Naive thymus-derived CD4-positive, alpha-beta T cell (primary cell): ENCODE measurements at regions not wholly inside any gene's neighbourhood (a gene's known extent, or its start where the extent isn't known, plus 50 kb on each side); places are given as distances from the start of the nearest gene placed in this dataset.
"Not testable (repeated sequence)": the region's sequence is repeated elsewhere in the genome, so short reads cannot be mapped to it uniquely, and the experiment has no call there.

Source experiments
- ATAC-seq: fragments of 150-1000 bp; cut with Tn5 transposase; 2 replicates; pipeline ENCODE4 v1.10.0; 2021; ENCODE audit warnings: mild to moderate bottlenecking, moderate library complexity
- CTCF ChIA-PET: fragments of 350-600 bp; sonication (Branson Sonifier 250); formaldehyde crosslinking; loops from one replicate; lab custom pipeline; 2021; ENCODE audit warnings: antibody characterized with exemption; lab: Charles Lee
- POLR2A ChIA-PET: fragments of 350-600 bp; sonication (Branson Sonifier 250); formaldehyde crosslinking; loops from one replicate; lab custom pipeline; 2021; ENCODE audit warnings: antibody characterized with exemption, inconsistent platforms; lab: Charles Lee
- DNase-seq, 9 donors: peaks; one replicate each; pipeline versions ENCODE4 v3.0.0 to v3.0.0-alpha.2; 2020 to 2022; ENCODE audit warnings: mixed read lengths in 1 of 9
- H3K27ac ChIP-seq: one replicate; pipeline ENCODE4 v1.7.0; 2013; ENCODE audit warnings: mild to moderate bottlenecking, low read depth, low read length, moderate library complexity
- H3K27me3 ChIP-seq, 2 donors: one replicate each; pipeline ENCODE4 v1.7.0; 2013; ENCODE audit warnings: low read length in 2 of 2, mild to moderate bottlenecking in 2 of 2, moderate library complexity in 2 of 2; ENCODE audit not compliant: control insufficient read depth in 2 of 2, insufficient read depth in 2 of 2
- H3K36me3 ChIP-seq, 3 experiments: 1 replicate in 2 of 3; 2 replicates in 1 of 3; pipeline ENCODE4 v1.7.0; 2013; ENCODE audit warnings: low read length in 3 of 3, mild to moderate bottlenecking in 3 of 3, moderate library complexity in 1 of 3; ENCODE audit not compliant: insufficient read depth in 3 of 3, control insufficient read depth in 2 of 3
- H3K4me1 ChIP-seq, 2 donors: one replicate each; pipeline ENCODE4 v1.7.0; 2013; ENCODE audit warnings: low read length in 2 of 2, mild to moderate bottlenecking in 2 of 2, moderate library complexity in 1 of 2; ENCODE audit not compliant: control insufficient read depth in 2 of 2, insufficient read depth in 2 of 2
- H3K4me3 ChIP-seq: 2 replicates; pipeline ENCODE4 v1.7.0; 2013; ENCODE audit warnings: mild to moderate bottlenecking, low read length
- H3K9me3 ChIP-seq, 3 experiments: 1 replicate in 2 of 3; 2 replicates in 1 of 3; pipeline ENCODE4 v1.7.0; 2013; ENCODE audit warnings: low read length in 3 of 3; ENCODE audit not compliant: control insufficient read depth in 2 of 3
- H3K27ac Mint-ChIP-seq, 9 donors: one replicate each; pipeline ENCODE4 v1.8.0; 2020 to 2022; ENCODE audit warnings: mixed read lengths in 9 of 9, mild to moderate bottlenecking in 8 of 9, moderate library complexity in 5 of 9, inconsistent platforms in 2 of 9
- H3K27me3 Mint-ChIP-seq, 5 donors: one replicate each; pipeline ENCODE4 v1.8.0; 2021 to 2022; ENCODE audit warnings: mixed read lengths in 5 of 5, mild to moderate bottlenecking in 1 of 5
- H3K36me3 Mint-ChIP-seq, 5 donors: one replicate each; pipeline ENCODE4 v1.8.0; 2020 to 2022; ENCODE audit warnings: mixed read lengths in 5 of 5, mild to moderate bottlenecking in 3 of 5, inconsistent platforms in 1 of 5
- H3K4me1 Mint-ChIP-seq, 7 donors: one replicate each; pipeline ENCODE4 v1.8.0; 2020 to 2022; ENCODE audit warnings: mixed read lengths in 7 of 7, mild to moderate bottlenecking in 3 of 7, inconsistent platforms in 1 of 7
- H3K4me3 Mint-ChIP-seq, 10 donors: one replicate each; pipeline ENCODE4 v1.8.0; 2020 to 2022; ENCODE audit warnings: mild to moderate bottlenecking in 10 of 10, mixed read lengths in 10 of 10, moderate library complexity in 6 of 10, inconsistent platforms in 2 of 10
- H3K9me3 Mint-ChIP-seq, 11 donors: one replicate each; pipeline ENCODE4 v1.8.0; 2020 to 2022; ENCODE audit warnings: mixed read lengths in 11 of 11, mild to moderate bottlenecking in 4 of 11, inconsistent platforms in 1 of 11, moderate library complexity in 1 of 11
- intact Hi-C, 2 donors: fragments of 100-400 bp; cut with micrococcal nuclease; formaldehyde crosslinking; loops; one replicate each; pipeline ENCODE4 v1.15.1; 2023

DNA sequence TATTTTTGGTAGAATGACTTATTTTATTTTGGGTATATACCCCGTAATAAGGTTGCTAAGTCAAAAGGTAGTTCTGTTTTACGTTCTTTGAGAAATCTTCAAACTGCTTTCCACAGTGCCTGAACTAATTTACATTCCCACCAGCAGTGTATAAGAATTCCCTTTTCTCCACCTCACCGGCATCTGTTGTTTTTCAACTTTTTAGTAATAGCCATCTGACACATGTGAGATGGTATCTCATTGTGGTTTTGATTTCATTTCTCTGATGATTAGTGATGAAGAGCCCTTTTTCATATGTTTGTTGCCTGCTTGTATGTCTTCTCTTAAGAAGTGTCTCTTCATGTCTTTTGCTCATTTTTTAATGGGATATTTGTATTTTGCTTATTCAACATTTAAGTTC lies 215.2 kb upstream of the TFPI start:
- H3K4me3 ChIP-seq, result no peak overlapping the region
- H3K27me3 Mint-ChIP-seq, result no peaks in the 10 kb centered on the region
- H3K36me3 ChIP-seq, result no peaks in the 10 kb centered on the region
- ChIA-PET POLR2A (no interaction called here), CTCF (no interaction called here)
- H3K4me1 Mint-ChIP-seq, result no peaks in the 10 kb centered on the region
- DNase-seq (no peak), ATAC-seq (no peak)
- H3K9me3 Mint-ChIP-seq, result peaks cover 0 to 5% (median 0%) of the 10 kb centered on the region in 11 donors
- intact Hi-C loops, result no loop called here
- no peak overlapping the region for H3K4me3 Mint-ChIP-seq
- no peak overlapping the region for H3K27ac Mint-ChIP-seq
- no peak overlapping the region for H3K27ac ChIP-seq
- no peaks in the 10 kb centered on the region for H3K27me3 ChIP-seq
- no peaks in the 10 kb centered on the region for H3K4me1 ChIP-seq
- H3K36me3 Mint-ChIP-seq, result no peaks in the 10 kb centered on the region
- H3K9me3 ChIP-seq, result no peaks in the 10 kb centered on the region

DNA sequence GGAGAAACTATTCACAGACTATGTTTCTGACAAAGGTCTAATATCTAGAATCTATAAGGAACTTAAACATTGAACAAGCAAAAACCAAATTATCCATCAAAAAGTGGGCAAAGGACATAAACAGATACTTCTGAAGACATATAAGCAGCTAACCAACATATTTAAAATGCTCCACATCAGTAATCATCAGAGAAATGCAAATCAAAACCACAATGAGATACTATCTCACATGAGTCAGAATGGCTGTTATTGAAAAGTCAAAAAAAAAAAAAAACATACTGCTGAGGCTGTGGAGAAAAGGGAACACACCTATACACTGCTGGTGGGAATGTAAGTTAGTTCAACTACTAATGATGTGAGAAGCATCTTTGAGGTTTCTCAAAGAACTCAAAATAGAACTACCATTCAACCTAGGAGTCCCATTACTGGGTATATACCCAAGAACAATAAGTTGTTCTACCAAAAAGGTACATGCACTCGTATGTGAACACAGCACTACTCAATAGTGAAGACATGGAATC lies 220.4 kb upstream of the TFPI start:
- no peak overlapping the region for H3K4me3 Mint-ChIP-seq
- no peak for ATAC-seq
- CTCF ChIA-PET, result no interaction called here

GRCh38 chr2:187775196-187775595 lies 221.0 kb upstream of the TFPI start:
- Mint-ChIP-seq H3K36me3 (no peaks in the 10 kb centered on the region), H3K4me3 (no peak overlapping the region), H3K9me3 (peaks cover 0 to 10% (median 0%) of the 10 kb centered on the region in 11 donors), H3K27ac (no peak overlapping the region), H3K4me1 (no peaks in the 10 kb centered on the region), H3K27me3 (no peaks in the 10 kb centered on the region)
- ChIA-PET POLR2A (no interaction called here), CTCF (no interaction called here)
- DNase-seq (no peak), ATAC-seq (no peak)
- Histone ChIP-seq H3K27me3 (no peaks in the 10 kb centered on the region), H3K4me3 (no peak overlapping the region), H3K4me1 (no peaks in the 10 kb centered on the region), H3K36me3 (no peaks in the 10 kb centered on the region), H3K9me3 (no peaks in the 10 kb centered on the region), H3K27ac (no peak overlapping the region)
- intact Hi-C loops, result no loop called here

More for the DNA sequence above, 220.4 kb upstream of the TFPI start:
- no peaks in the 10 kb centered on the region for H3K36me3 ChIP-seq
- no peaks in the 10 kb centered on the region for H3K9me3 ChIP-seq
- Mint-ChIP-seq H3K36me3 (no peaks in the 10 kb centered on the region), H3K27me3 (no peaks in the 10 kb centered on the region), H3K9me3 (peaks cover 0 to 10% (median 0%) of the 10 kb centered on the region in 11 donors), H3K27ac (no peak overlapping the region), H3K4me1 (no peaks in the 10 kb centered on the region)
- DNase-seq, result no peak
- H3K27ac ChIP-seq, result no peak overlapping the region
- intact Hi-C loops, result no loop called here
- H3K27me3 ChIP-seq, result no peaks in the 10 kb centered on the region
- H3K4me3 ChIP-seq, result no peak overlapping the region
- H3K4me1 ChIP-seq, result no peaks in the 10 kb centered on the region
- POLR2A ChIA-PET, result no interaction called here

DNA sequence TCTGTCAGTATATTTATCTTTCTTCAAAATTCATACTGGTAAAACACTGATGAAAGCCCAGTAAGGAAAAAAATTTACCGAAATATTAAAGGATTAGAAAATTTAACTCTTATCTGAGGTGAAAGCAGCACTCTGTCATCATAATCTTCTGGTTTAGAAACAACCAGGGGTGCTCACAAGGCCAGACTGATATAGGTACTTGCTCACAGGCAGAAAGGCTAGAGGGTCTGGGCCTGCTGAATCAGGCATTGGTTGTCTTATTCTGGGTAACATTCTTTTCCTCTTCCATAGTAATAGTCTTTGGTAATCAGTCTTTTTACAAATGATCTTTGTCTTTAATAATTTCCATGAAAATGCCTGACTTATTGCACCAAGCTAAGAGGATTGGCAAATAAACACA lies 221.4 kb upstream of the TFPI start:
- ATAC-seq (no peak), DNase-seq (no peak)
- intact Hi-C loops, result no loop called here
- no peaks in the 10 kb centered on the region for H3K9me3 ChIP-seq
- H3K27me3 ChIP-seq, result no peaks in the 10 kb centered on the region
- Mint-ChIP-seq H3K4me3 (no peak overlapping the region), H3K27me3 (no peaks in the 10 kb centered on the region), H3K4me1 (no peaks in the 10 kb centered on the region), H3K9me3 (peaks cover 0 to 10% (median 0%) of the 10 kb centered on the region in 11 donors), H3K27ac (no peak overlapping the region), H3K36me3 (no peaks in the 10 kb centered on the region)
- ChIA-PET CTCF (no interaction called here), POLR2A (no interaction called here)
- H3K36me3 ChIP-seq, result no peaks in the 10 kb centered on the region
- no peak overlapping the region for H3K4me3 ChIP-seq
- no peaks in the 10 kb centered on the region for H3K4me1 ChIP-seq
- H3K27ac ChIP-seq, result no peak overlapping the region

DNA sequence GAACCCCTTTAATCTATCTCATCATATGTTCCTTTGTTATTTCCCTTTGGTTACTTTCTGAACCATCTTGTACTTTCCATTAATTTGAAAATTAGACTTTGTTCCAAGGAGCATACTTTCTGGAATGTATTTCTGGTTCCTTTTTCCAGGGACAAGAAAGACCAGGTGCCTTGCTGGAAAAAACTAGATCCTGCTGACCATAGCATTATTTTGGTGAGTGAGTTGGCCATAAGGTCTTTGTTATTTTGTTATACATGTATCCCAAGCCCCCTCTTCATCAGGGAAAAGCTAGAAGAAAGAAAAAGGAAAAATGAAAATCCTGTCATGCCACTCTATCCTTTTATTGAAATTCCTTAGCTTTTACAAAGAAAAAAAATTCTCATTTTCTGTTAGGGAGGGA lies 228.1 kb upstream of the TFPI start:
- POLR2A ChIA-PET, result no interaction called here
- Mint-ChIP-seq H3K4me1 (no peaks in the 10 kb centered on the region), H3K36me3 (no peaks in the 10 kb centered on the region), H3K27ac (no peak overlapping the region), H3K9me3 (peaks cover 0 to 7% (median 0%) of the 10 kb centered on the region in 11 donors), H3K4me3 (no peak overlapping the region), H3K27me3 (no peaks in the 10 kb centered on the region)
- no peak for ATAC-seq
- no peak overlapping the region for H3K27ac ChIP-seq
- no peak overlapping the region for H3K4me3 ChIP-seq
- intact Hi-C loops, result no loop called here
- no peak for DNase-seq
- CTCF ChIA-PET, result no interaction called here
- H3K4me1 ChIP-seq, result no peaks in the 10 kb centered on the region
- H3K27me3 ChIP-seq, result no peaks in the 10 kb centered on the region
- no peaks in the 10 kb centered on the region for H3K36me3 ChIP-seq
- H3K9me3 ChIP-seq, result no peaks in the 10 kb centered on the region

DNA sequence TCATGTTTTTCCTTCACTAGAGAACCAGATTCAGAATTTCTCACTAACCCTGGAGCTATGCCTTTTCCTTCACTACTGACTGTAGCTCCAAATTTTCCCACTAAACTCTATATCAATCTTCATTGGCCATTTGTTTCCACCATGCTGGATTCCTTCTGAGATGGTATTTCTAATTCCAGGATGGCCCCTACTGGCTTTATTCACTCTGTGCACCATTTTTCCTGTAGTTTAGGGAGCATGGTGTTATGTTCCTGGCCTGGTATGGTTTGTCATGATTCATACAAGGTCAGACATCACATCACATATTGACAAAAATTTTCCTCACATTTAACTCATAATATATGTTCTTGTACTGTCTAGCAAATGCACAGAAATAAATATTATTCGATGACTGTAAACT lies 229.2 kb upstream of the TFPI start:
- no peaks in the 10 kb centered on the region for H3K9me3 ChIP-seq
- ChIA-PET POLR2A (no interaction called here), CTCF (interaction anchor here (0.9 kb wide), 1 partner anchor 391 kb away, joined by 3 read pairs; no protein-coding TSS in a partner anchor)
- H3K27ac ChIP-seq, result no peak overlapping the region
- no peak overlapping the region for H3K4me3 ChIP-seq
- H3K27me3 ChIP-seq, result no peaks in the 10 kb centered on the region
- intact Hi-C loops, result no loop called here
- H3K36me3 Mint-ChIP-seq, result no peaks in the 10 kb centered on the region
- H3K4me3 Mint-ChIP-seq, result no peak overlapping the region
- H3K9me3 Mint-ChIP-seq, result peaks cover 0 to 11% (median 0%) of the 10 kb centered on the region in 11 donors
- ATAC-seq, result no peak
- H3K27me3 Mint-ChIP-seq, result no peaks in the 10 kb centered on the region
- no peaks in the 10 kb centered on the region for H3K4me1 ChIP-seq
- H3K27ac Mint-ChIP-seq, result no peak overlapping the region
- no peaks in the 10 kb centered on the region for H3K4me1 Mint-ChIP-seq
- no peak for DNase-seq
- H3K36me3 ChIP-seq, result no peaks in the 10 kb centered on the region

GRCh38 chr2:187784138-187784537 lies 229.9 kb upstream of the TFPI start:
- H3K36me3 ChIP-seq, H3K9me3 ChIP-seq, H3K27me3 Mint-ChIP-seq, H3K4me1 ChIP-seq, H3K27me3 ChIP-seq, H3K36me3 Mint-ChIP-seq, H3K4me3 Mint-ChIP-seq, intact Hi-C loops, H3K27ac Mint-ChIP-seq, H3K4me3 ChIP-seq, H3K27ac ChIP-seq, ATAC-seq, DNase-seq, H3K4me1 Mint-ChIP-seq, POLR2A ChIA-PET, CTCF ChIA-PET: not testable (repeated sequence)
- peaks cover 0 to 11% (median 0%) of the 10 kb centered on the region in 11 donors for H3K9me3 Mint-ChIP-seq
